GM19240 (cell line): ENCODE measurements at regions not wholly inside any gene's neighbourhood (a gene's known extent, or its start where the extent isn't known, plus 50 kb on each side); places are given as distances from the start of the nearest gene placed in this dataset.

Experiments used
- DNase-seq: peaks from one replicate; pipeline ENCODE4 v3.0.0; 2011; ENCODE audit warnings: low spot score; ENCODE audit not compliant: insufficient read length

- no peak for DNase-seq
Measured at GRCh38 chr9:86697999-86698398, 249.3 kb downstream of the GAS1 start.

GRCh38 chr9:86697213-86697612, 250.1 kb downstream of the GAS1 start:
- DNase-seq: no peak

- DNase-seq: no peak
Measured at GRCh38 chr9:86695910-86696424, 251.3 kb downstream of the GAS1 start.

GRCh38 chr9:86690034-86690433, 257.3 kb downstream of the GAS1 start:
- DNase-seq: no peak

GRCh38 chr9:86687788-86688187, 259.5 kb downstream of the GAS1 start:
- DNase-seq: no peak

- DNase-seq: no peak
Measured at GRCh38 chr9:86685556-86685955, 261.8 kb downstream of the GAS1 start.

DNA sequence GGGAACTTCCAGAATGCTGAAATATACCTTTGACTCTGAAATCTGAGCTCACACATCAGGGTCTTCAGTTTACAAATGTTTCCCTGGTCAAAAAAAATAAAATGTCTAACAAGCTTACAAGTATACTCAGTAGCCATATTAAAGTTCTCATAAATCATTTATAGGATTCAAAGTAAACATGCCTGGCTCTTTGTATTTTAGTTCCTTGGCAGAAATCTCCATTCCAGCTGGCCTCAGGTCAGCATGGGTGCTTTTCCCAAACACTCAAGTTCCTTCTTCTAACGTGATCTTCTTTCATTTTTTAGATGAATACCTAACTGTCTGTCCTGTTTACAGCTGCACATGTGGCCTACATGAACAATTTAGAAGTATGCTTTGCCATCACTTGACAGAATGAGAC, 263.2 kb downstream of the GAS1 start:
- DNase-seq: no peak

DNA sequence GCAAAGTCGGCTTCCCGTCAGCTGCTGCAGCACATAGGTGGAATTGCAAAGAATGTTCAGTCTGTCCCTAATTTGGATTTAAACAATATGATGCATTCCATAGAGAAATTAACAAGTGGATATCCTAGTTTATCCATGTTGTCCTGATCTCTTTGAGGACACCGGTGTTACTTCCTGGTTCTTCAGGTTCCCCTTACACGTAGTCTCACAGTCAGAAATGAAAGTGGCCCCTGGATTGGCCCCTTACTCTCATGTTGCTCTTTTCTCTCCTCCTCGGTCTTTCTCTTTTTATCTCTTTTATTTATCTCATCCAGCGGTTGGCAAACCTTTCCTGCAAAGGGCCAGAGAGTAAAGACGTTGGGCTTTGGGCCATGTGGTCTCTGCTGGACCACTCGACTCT, 265.1 kb downstream of the GAS1 start:
- no peak for DNase-seq

DNA sequence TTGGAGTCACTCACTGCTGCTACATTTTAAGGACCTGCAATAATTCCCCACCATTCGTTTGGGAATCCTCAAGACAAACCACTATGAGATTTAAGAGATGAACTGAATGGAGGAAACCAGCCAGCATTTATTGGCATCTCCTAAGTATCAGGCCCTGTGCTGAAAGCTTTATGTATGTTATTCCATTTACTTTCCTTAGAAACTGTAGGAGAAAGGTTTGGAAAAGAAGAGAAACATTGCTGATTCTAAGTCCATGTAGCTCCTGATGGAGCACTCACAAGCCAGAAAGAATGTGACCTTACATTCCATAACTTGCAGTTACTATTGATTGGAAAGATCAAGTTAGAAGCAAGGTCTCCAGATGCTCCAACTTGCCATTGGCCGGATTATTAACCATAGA, 267.4 kb downstream of the GAS1 start:
- no peak for DNase-seq

- no peak for DNase-seq
Measured at GRCh38 chr9:86676396-86676795, 270.9 kb downstream of the GAS1 start.

- no peak for DNase-seq
Measured at GRCh38 chr9:86675805-86676204, 271.5 kb downstream of the GAS1 start.

DNA sequence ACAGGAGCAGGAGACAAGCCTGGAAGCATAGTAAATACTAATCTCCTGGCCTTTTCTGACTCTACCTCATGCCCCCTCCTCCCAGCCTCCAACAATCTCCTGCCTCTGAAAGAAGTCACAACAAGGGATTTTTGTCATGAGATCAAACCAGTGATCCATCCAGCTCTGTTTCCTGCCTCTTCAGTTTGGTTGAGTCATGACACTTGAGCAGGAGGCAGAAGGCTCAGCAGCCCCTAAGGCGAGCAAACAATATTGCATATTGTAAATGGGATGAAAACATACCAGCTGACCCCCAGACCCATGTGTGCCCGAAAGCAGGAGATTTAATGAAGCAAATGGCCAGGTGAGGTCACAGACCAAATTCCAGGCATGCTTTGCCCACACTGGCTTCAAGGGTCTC, 272.8 kb downstream of the GAS1 start:
- no peak for DNase-seq

GRCh38 chr9:86672966-86673365, 274.3 kb downstream of the GAS1 start:
- DNase-seq: no peak

- no peak for DNase-seq
Measured at GRCh38 chr9:86672301-86672700, 275.0 kb downstream of the GAS1 start.

- no peak for DNase-seq
Measured at GRCh38 chr9:86671018-86671417, 276.3 kb downstream of the GAS1 start.

- no peak for DNase-seq
Measured at GRCh38 chr9:86670536-86670935, 276.8 kb downstream of the GAS1 start.

DNA sequence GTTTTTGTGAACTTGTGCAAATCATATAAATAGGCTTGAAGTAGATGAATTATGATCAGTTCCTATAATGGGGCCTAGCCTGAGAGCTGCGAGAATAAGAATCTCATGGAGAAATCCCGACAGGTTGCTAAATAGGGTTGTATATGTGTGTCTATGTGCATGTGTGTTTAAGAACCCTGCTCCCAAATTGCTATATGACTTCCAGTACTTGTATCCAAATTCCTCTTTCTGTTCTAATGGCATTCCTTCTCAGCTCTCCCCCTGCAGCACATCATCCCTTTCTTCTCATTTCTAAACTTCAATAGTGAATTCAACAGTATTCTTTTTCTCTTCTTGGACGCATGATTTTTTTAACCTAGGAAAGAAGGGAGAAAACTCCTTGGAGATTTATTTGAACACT, 277.2 kb downstream of the GAS1 start:
- no peak for DNase-seq

GRCh38 chr9:86669422-86669821, 277.9 kb downstream of the GAS1 start:
- no peak for DNase-seq

- DNase-seq: no peak
Measured at GRCh38 chr9:86668488-86668887, 278.8 kb downstream of the GAS1 start.

- no peak for DNase-seq
Measured at GRCh38 chr9:86667307-86667706, 280.0 kb downstream of the GAS1 start.

DNA sequence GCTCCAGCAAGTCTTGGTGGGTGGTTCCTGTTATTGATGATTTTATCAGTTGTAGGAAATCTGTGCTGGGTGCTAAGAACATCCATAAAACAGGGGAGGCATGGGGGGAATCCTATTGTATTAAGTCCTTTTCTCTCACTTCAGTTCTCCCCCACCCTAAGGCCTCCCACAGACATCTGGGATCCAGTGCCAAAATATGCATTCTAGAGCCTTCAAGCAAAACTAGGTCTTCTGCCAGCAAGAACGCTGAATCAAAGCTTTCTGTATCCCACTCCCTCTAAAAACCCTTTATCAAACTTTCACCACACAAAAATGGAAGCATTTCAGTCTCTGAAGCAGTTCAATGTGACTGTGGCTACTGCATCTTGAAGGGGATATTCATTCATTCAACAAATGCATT, 281.9 kb downstream of the GAS1 start:
- no peak for DNase-seq

DNA sequence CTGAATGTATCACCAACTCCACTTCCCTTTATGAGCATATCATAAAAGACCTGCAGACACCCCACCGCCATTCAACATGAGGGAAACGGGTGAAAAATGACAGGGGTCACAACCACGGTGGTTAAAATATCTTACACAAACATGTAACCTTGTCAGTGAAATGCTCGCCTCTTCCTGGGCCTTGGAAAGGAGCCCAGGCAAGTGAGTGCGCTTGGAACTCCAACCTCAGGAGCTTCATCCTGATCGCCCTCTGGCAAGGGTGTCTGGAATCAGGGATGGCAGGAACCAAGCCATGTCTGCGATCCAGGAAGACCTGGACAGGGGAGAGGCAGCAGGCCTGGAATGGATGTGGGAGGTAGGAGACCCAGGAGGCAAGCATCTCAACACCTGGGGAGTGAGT, 282.7 kb downstream of the GAS1 start:
- no peak for DNase-seq

DNA sequence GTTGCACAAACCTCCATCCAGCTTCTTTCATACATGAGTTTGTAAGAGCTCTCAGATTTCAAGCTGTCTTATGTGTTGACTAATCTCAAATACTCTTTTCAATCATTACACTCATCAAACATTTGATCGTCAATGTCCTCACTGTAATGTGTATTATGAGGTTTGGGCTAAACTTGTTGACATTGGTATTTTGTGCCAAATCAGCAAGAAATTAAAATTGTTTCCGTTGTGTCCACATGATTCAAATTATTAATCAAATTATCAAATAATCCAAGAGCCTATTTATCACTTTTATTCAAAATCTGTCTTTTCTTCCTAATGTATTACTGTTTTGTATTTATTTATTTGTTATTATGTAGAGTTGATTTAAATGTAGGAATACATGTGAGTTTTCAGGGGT, 283.4 kb downstream of the GAS1 start:
- DNase-seq: no peak

- DNase-seq: no peak
Measured at GRCh38 chr9:86662890-86663468, 284.3 kb downstream of the GAS1 start.
